HFF-Myc (cell line): ENCODE measurements at regions not wholly inside any gene's neighbourhood (a gene's known extent, or its start where the extent isn't known, plus 50 kb on each side); places are given as distances from the start of the nearest gene placed in this dataset.

ENCODE experiments used
- DNase-seq: peaks from one replicate; pipeline ENCODE4 v3.0.0-alpha.2; 2011; ENCODE audit warnings: low read depth; ENCODE audit errors: extremely low read depth
- H3K4me3 ChIP-seq: replicated peaks from 2 replicates; pipeline ENCODE4 v1.5.1; 2011; ENCODE audit warnings: low read depth, mild to moderate bottlenecking, control low read depth, low read length
- TF ChIP-seq, protein P1 (sequence below): IDR thresholded peaks from 2 replicates; pipeline ENCODE4 v1.5.1; 2012; ENCODE audit warnings: mild to moderate bottlenecking, low read depth, low read length, control low read depth; ENCODE audit errors: missing control alignments

GRCh38 chr14:84646786-84647500 lies 883.0 kb upstream of the FLRT2 start:
- TF ChIP-seq, protein P1, sequence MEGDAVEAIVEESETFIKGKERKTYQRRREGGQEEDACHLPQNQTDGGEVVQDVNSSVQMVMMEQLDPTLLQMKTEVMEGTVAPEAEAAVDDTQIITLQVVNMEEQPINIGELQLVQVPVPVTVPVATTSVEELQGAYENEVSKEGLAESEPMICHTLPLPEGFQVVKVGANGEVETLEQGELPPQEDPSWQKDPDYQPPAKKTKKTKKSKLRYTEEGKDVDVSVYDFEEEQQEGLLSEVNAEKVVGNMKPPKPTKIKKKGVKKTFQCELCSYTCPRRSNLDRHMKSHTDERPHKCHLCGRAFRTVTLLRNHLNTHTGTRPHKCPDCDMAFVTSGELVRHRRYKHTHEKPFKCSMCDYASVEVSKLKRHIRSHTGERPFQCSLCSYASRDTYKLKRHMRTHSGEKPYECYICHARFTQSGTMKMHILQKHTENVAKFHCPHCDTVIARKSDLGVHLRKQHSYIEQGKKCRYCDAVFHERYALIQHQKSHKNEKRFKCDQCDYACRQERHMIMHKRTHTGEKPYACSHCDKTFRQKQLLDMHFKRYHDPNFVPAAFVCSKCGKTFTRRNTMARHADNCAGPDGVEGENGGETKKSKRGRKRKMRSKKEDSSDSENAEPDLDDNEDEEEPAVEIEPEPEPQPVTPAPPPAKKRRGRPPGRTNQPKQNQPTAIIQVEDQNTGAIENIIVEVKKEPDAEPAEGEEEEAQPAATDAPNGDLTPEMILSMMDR: no peak
- no peak for DNase-seq
- H3K4me3 ChIP-seq: no peak overlapping the region

DNA sequence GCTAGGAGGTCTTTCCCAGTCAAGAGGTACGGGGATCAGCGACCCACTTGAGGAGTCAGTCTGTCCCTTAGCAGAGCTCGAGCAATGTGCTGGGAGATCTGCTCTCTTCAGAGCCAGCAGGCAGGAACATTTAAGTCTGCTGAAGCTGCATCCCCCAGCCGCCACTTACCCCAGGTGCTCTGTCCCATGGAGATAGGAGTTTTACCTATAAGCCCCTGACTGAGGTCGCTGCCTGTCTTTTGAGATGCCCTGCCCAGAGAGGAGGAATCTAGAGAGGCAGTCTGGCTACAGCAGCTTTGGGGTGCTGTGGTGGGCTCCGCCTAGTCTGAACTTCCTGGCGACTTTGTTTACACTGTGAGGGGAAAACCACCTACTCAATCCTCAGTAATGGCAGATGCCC lies 874.9 kb upstream of the FLRT2 start:
- TF ChIP-seq, protein P1: no peak
- no peak for DNase-seq
- no peak overlapping the region for H3K4me3 ChIP-seq

DNA sequence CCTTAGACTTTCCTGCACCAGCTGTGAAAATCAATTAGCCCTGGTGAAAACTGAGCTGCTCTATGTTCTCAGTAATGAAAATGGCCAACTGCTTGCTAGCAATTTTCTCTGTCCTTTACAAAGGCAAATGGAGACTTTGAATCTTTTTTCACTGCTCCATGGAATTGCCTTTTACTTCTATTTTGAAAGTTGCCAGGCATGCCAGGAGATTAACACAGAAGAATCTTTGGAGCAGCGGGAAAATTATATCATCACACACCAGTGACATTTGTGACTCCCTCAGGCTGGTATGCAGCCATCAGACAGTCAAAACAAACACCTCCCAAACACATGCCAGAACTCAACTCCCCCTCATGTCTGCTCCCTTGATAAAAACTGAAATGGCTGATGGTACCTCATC lies 872.0 kb upstream of the FLRT2 start:
- TF ChIP-seq, protein P1: no peak
- no peak for DNase-seq
- H3K4me3 ChIP-seq: no peak overlapping the region

DNA sequence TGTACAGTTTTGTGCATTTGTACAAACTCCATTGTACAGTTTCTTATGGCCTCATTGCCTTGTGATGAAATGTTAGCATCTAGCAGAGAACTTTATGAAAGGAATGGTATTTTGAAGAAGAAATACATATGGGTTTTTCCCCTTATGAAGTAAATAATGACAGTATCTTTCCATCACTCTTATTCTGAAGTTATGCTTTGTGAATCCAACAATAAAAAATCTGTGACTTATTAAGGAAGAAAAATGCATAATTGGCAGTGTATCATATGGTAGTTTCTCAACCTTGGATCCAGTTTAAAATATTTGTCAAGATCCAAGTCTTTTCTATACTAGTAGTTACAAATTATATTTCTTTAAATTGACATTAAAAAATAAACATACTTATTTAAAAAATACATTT lies 859.1 kb upstream of the FLRT2 start:
- TF ChIP-seq, protein P1: no peak
- no peak overlapping the region for H3K4me3 ChIP-seq
- no peak for DNase-seq

- no peak overlapping the region for H3K4me3 ChIP-seq
- TF ChIP-seq, protein P1: no peak
- DNase-seq: no peak
Observed at GRCh38 chr14:84671776-84672175, 858.2 kb upstream of the FLRT2 start.

DNA sequence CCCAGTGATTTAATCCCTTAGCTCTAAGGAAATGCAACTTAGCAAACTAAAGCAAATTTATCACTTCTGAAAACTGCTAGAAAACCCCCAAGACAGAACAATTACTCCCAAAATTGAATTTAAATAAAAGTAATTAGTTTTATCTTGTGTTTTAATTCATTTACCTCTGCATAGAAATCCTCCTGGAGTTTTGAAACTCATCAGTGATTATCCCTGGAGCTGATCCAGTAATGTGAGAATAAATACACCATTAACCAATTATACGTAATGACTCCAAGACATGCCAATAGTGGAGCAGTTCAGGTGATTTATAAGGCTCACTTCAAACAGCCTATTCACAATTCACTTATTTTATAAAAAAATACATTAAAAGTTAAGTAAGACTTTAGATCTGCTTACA lies 855.3 kb upstream of the FLRT2 start:
- DNase-seq: no peak
- TF ChIP-seq, protein P1: no peak
- H3K4me3 ChIP-seq: no peak overlapping the region

GRCh38 chr14:84686550-84686949 lies 843.4 kb upstream of the FLRT2 start:
- H3K4me3 ChIP-seq: no peak overlapping the region
- TF ChIP-seq, protein P1: no peak
- no peak for DNase-seq
